SK-N-MC (cell line): ENCODE measurements at regions not wholly inside any gene's neighbourhood (a gene's known extent, or its start where the extent isn't known, plus 50 kb on each side); places are given as distances from the start of the nearest gene placed in this dataset.

Experiments used
- DNase-seq: peaks from one replicate; pipeline ENCODE4 v3.0.0-alpha.2; 2011; ENCODE audit warnings: low read depth, low spot score
- H3K27ac ChIP-seq: fragments of 200-600 bp; sonication (generic); 2 replicates; pipeline ENCODE4 v1.5.1; 2016; ENCODE audit warnings: mixed run types
- H3K36me3 ChIP-seq: fragments of 200-600 bp; sonication (generic); 2 replicates; pipeline ENCODE4 v1.6.1; 2017; ENCODE audit warnings: antibody characterized with exemption, low read length, mixed read lengths; ENCODE audit not compliant: insufficient read depth
- H3K4me3 ChIP-seq: fragments of 200-600 bp; sonication (generic); 2 replicates; pipeline ENCODE4 v1.5.1; 2016
- H3K9ac ChIP-seq: fragments of 200-600 bp; sonication (generic); 2 replicates; pipeline ENCODE4 v1.8.0; 2017; ENCODE audit warnings: mixed run types, mixed read lengths; ENCODE audit not compliant: insufficient read length
- H3K9me3 ChIP-seq: fragments of 200-600 bp; sonication (generic); 2 replicates; pipeline ENCODE4 v1.6.1; 2017; ENCODE audit warnings: low read depth, mild to moderate bottlenecking, antibody characterized with exemption, low read length, moderate library complexity, mixed read lengths
- EZH2 ChIP-seq: fragments of 200-600 bp; sonication (generic); IDR thresholded peaks from one replicate; pipeline ENCODE4 v1.6.1; 2017; ENCODE audit warnings: antibody characterized with exemption
- FOXP2 ChIP-seq: optimal IDR thresholded peaks from 2 replicates; pipeline ENCODE3; 2011; ENCODE audit warnings: mild to moderate bottlenecking, moderate library complexity; ENCODE audit not compliant: insufficient read depth; ENCODE audit errors: extremely low read length, control extremely low read depth
- POLR2AphosphoS5 ChIP-seq: IDR thresholded peaks from 2 replicates; pipeline ENCODE4 v1.6.1; 2012; ENCODE audit warnings: mild to moderate bottlenecking, low read depth, low read length, borderline replicate concordance

GRCh38 chr4:121485190-121485804, 104.5 kb upstream of the QRFPR start:
- no peaks in the 10 kb centered on the region for H3K36me3 ChIP-seq
- no peak for TF ChIP-seq EZH2
- TF ChIP-seq POLR2AphosphoS5 = no peak
- no peak for TF ChIP-seq FOXP2
- H3K27ac ChIP-seq = no peak overlapping the region
- no peak overlapping the region for H3K9ac ChIP-seq
- no peak for DNase-seq
- no peak overlapping the region for H3K4me3 ChIP-seq
- no peaks in the 10 kb centered on the region for H3K9me3 ChIP-seq

DNA sequence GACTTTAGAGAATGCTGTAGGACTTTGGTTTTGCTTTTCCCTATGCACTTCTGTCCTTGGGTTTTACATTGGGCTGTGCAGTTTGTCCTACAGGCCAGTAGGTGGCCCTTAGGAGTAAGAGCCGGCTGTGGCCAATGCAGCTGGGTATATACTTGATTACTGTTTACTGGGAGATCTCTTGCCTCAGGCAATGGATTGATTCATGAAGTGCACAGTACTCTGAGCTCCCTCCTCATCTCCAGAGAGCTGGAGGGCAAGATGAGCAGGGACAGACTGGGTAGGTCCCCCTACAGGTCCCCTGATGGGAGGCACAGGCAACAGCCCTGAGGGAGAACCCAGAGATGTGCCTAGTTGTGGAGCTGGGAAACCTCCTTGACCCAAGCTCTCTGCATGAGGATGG, 103.8 kb upstream of the QRFPR start:
- Histone ChIP-seq H3K4me3 (no peak overlapping the region), H3K36me3 (no peaks in the 10 kb centered on the region), H3K27ac (no peak overlapping the region), H3K9me3 (no peaks in the 10 kb centered on the region), H3K9ac (no peak overlapping the region)
- no peak for DNase-seq
- TF ChIP-seq EZH2 = no peak
- TF ChIP-seq FOXP2 = no peak
- no peak for TF ChIP-seq POLR2AphosphoS5

GRCh38 chr4:121479808-121480207, 99.0 kb upstream of the QRFPR start:
- peaks cover 5% of the 10 kb centered on the region; the same call in 1 of the 2 replicates for H3K9me3 ChIP-seq
- no peak overlapping the region for H3K9ac ChIP-seq
- H3K4me3 ChIP-seq = no peak overlapping the region
- no peak for DNase-seq
- TF ChIP-seq EZH2 (no peak), FOXP2 (no peak), POLR2AphosphoS5 (no peak)
- H3K27ac ChIP-seq = no peak overlapping the region
- no peaks in the 10 kb centered on the region for H3K36me3 ChIP-seq

GRCh38 chr4:121477480-121477879, 96.7 kb upstream of the QRFPR start:
- H3K9me3 ChIP-seq = peaks cover 5% of the 10 kb centered on the region; the same call in 1 of the 2 replicates
- H3K9ac ChIP-seq = no peak overlapping the region
- no peak for TF ChIP-seq POLR2AphosphoS5
- no peak for TF ChIP-seq EZH2
- TF ChIP-seq FOXP2 = no peak
- H3K27ac ChIP-seq = no peak overlapping the region
- no peak overlapping the region for H3K4me3 ChIP-seq
- H3K36me3 ChIP-seq = no peaks in the 10 kb centered on the region
- no peak for DNase-seq

DNA sequence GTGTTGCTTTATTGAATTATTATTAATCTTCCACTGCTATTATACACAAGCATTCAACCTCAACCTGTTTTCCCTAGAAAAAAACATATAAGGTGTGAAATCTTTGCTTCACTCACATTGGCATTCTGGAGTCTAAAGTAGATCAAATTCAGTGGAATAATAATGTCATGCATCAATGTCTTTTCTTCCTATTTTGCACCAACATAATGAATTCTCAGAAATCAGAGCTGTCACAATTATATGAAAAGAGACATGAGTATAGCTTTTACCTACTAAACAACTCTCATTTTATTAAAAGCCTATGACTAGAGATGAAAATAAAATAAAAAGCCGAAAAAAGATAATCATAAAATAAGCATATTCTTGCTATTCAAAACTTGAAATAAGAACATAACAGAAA, 96.3 kb upstream of the QRFPR start:
- no peak for TF ChIP-seq EZH2
- no peak for TF ChIP-seq FOXP2
- no peak for TF ChIP-seq POLR2AphosphoS5
- DNase-seq = no peak
- Histone ChIP-seq H3K9me3 (peaks cover 5% of the 10 kb centered on the region; the same call in 1 of the 2 replicates), H3K9ac (no peak overlapping the region), H3K4me3 (no peak overlapping the region), H3K27ac (no peak overlapping the region), H3K36me3 (no peaks in the 10 kb centered on the region)

DNA sequence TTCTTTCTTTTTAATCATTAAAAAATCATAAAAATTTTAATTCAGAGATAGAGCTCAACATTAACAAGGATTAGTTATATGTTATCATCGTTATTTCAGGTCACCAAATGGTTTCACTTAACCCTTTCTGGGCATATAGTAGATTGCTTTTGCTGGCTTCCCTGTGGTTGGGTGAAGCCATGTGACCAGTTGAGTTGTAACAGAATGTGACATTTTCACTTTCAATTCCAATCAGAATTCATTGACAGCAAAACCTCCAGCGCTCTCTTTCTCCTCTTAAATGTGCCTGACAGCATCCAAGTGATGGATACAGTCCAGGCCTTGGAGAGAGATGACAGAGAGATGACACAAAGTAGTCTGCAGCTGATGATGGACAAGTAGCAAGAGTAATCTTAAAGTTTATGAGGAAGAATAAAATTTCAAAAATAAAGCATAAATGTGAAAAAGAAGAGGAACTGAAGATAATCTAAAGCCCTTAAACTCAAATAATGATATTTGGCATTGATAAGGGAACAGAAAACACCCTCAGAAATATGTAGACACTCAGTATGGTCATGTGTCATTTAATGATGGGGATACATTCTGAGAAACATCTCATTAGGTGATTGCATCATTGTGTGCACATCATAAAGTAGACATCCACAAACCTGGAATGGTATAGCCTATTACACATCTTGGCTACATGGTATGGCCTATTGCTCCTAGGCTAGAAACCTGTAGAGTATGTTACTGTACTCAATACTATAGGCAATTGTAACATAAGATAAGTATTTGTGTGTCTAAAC, 92.3 kb upstream of the QRFPR start:
- no peak for TF ChIP-seq EZH2
- TF ChIP-seq POLR2AphosphoS5 = no peak
- Histone ChIP-seq H3K9ac (no peak overlapping the region), H3K9me3 (peaks cover 5% of the 10 kb centered on the region; the same call in 1 of the 2 replicates), H3K36me3 (no peaks in the 10 kb centered on the region), H3K27ac (no peak overlapping the region), H3K4me3 (no peak overlapping the region)
- no peak for DNase-seq

- no peaks in the 10 kb centered on the region for H3K9me3 ChIP-seq
- no peak overlapping the region for H3K27ac ChIP-seq
- H3K4me3 ChIP-seq = no peak overlapping the region
- H3K9ac ChIP-seq = no peak overlapping the region
- DNase-seq = no peak
- no peaks in the 10 kb centered on the region for H3K36me3 ChIP-seq
- TF ChIP-seq EZH2 = no peak
- no peak for TF ChIP-seq FOXP2
- TF ChIP-seq POLR2AphosphoS5 = no peak
Observed at GRCh38 chr4:121464854-121465253, 84.0 kb upstream of the QRFPR start.

- DNase-seq = no peak
- Histone ChIP-seq H3K9ac (no peak overlapping the region), H3K4me3 (no peak overlapping the region), H3K36me3 (no peaks in the 10 kb centered on the region), H3K9me3 (no peaks in the 10 kb centered on the region), H3K27ac (no peak overlapping the region)
- TF ChIP-seq EZH2 (no peak), FOXP2 (no peak), POLR2AphosphoS5 (no peak)
Observed at GRCh38 chr4:121462660-121463261, 81.9 kb upstream of the QRFPR start.

- no peak overlapping the region for H3K9ac ChIP-seq
- H3K9me3 ChIP-seq = no peaks in the 10 kb centered on the region
- no peak for DNase-seq
- H3K27ac ChIP-seq = peak overlapping the region; percentile 3; the same call in 1 of the 2 replicates
- H3K4me3 ChIP-seq = no peak overlapping the region
- H3K36me3 ChIP-seq = no peaks in the 10 kb centered on the region
- no peak for TF ChIP-seq POLR2AphosphoS5
- no peak for TF ChIP-seq EZH2
- no peak for TF ChIP-seq FOXP2
Observed at GRCh38 chr4:121459026-121459425, 78.2 kb upstream of the QRFPR start.
